ENCODE measurements at regions not wholly inside any gene's neighbourhood (a gene's known extent, or its start where the extent isn't known, plus 50 kb on each side); places are given as distances from the start of the nearest gene placed in this dataset.

- TF ChIP-seq POLR2AphosphoS5 (IDR thresholded peaks at IDR 0.05; ENCODE audit: low read depth, low read length) (no peak), FOXP2 (optimal IDR thresholded peaks at IDR 0.05; ENCODE audit: borderline replicate concordance, extremely low read depth, extremely low read length, insufficient read depth) (no peak), SIN3A (IDR thresholded peaks at IDR 0.05; ENCODE audit: borderline replicate concordance, insufficient read depth, low read length) (no peak), REST (IDR thresholded peaks at IDR 0.05; ENCODE audit: insufficient read depth in 1 of 2, low read depth in 2 of 2, low read length in 2 of 2) (no peak), TAF1 (IDR thresholded peaks at IDR 0.05; ENCODE audit: borderline replicate concordance, insufficient read depth, low read length) (no peak)
Observed at GRCh38 chr18:34606851-34607250, 103.2 kb upstream of the DTNA start.

- TF ChIP-seq POLR2AphosphoS5 (IDR thresholded peaks at IDR 0.05; ENCODE audit: low read depth, low read length) (no peak), FOXP2 (optimal IDR thresholded peaks at IDR 0.05; ENCODE audit: borderline replicate concordance, extremely low read depth, extremely low read length, insufficient read depth) (no peak), SIN3A (IDR thresholded peaks at IDR 0.05; ENCODE audit: borderline replicate concordance, insufficient read depth, low read length) (no peak), REST (IDR thresholded peaks at IDR 0.05; ENCODE audit: insufficient read depth in 1 of 2, low read depth in 2 of 2, low read length in 2 of 2) (no peak), TAF1 (IDR thresholded peaks at IDR 0.05; ENCODE audit: borderline replicate concordance, insufficient read depth, low read length) (no peak)
Observed at GRCh38 chr18:34608064-34608463, 102.0 kb upstream of the DTNA start.

- TF ChIP-seq SIN3A (IDR thresholded peaks at IDR 0.05; ENCODE audit: borderline replicate concordance, insufficient read depth, low read length) (no peak), REST (IDR thresholded peaks at IDR 0.05; ENCODE audit: insufficient read depth in 1 of 2, low read depth in 2 of 2, low read length in 2 of 2) (no peak), TAF1 (IDR thresholded peaks at IDR 0.05; ENCODE audit: borderline replicate concordance, insufficient read depth, low read length) (no peak), POLR2AphosphoS5 (IDR thresholded peaks at IDR 0.05; ENCODE audit: low read depth, low read length) (no peak), FOXP2 (optimal IDR thresholded peaks at IDR 0.05; ENCODE audit: borderline replicate concordance, extremely low read depth, extremely low read length, insufficient read depth) (no peak)
Observed at GRCh38 chr18:34609986-34610648, 100.0 kb upstream of the DTNA start.

GRCh38 chr18:34611904-34612303 lies 98.2 kb upstream of the DTNA start:
- TF ChIP-seq FOXP2 (optimal IDR thresholded peaks at IDR 0.05; ENCODE audit: borderline replicate concordance, extremely low read depth, extremely low read length, insufficient read depth) (no peak), SIN3A (IDR thresholded peaks at IDR 0.05; ENCODE audit: borderline replicate concordance, insufficient read depth, low read length) (no peak), TAF1 (IDR thresholded peaks at IDR 0.05; ENCODE audit: borderline replicate concordance, insufficient read depth, low read length) (no peak), POLR2AphosphoS5 (IDR thresholded peaks at IDR 0.05; ENCODE audit: low read depth, low read length) (no peak), REST (IDR thresholded peaks at IDR 0.05; ENCODE audit: insufficient read depth in 1 of 2, low read depth in 2 of 2, low read length in 2 of 2) (no peak)

Measured in PFSK-1 (cell line).